GM12801 (cell line): ENCODE measurements at regions not wholly inside any gene's neighbourhood (a gene's known extent, or its start where the extent isn't known, plus 50 kb on each side); places are given as distances from the start of the nearest gene placed in this dataset.

Source experiments
- TF ChIP-seq, protein P1 (sequence below): IDR thresholded peaks from one replicate; pipeline ENCODE4 v1.5.1; 2011; ENCODE audit warnings: control low read depth; ENCODE audit not compliant: insufficient read length; ENCODE audit errors: extremely low read depth

DNA sequence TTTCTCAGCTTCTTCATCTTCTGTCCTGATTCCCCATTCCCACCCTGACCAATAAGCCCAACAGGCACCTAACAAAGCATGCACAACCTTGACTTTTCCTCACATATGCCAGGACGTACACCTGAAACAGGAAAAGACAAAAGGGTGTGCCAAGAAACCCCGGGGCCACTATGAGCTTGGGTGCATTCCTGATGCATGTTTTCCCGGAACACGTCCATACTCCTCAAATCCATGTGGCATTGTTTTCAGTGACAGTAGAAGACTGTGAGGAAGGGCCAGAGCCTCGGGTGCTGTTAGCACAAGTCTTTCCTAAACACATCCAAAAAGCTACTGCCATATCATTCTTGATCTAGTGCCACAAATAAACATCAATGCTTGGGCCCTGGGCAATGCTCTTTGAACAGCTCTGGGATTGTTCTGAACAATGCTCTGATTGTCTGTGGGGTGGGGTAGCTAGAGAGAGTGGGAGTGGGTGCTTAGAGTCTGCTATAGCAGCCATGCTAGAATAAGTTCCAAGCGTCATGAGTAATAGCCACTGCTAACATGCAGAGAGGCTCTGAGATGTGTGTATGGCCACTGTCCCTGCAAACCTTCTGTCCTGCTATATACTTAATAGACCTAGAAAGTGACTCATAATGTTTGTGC is 181.7 kb upstream of the CRIM1 start:
- TF ChIP-seq, protein P1, sequence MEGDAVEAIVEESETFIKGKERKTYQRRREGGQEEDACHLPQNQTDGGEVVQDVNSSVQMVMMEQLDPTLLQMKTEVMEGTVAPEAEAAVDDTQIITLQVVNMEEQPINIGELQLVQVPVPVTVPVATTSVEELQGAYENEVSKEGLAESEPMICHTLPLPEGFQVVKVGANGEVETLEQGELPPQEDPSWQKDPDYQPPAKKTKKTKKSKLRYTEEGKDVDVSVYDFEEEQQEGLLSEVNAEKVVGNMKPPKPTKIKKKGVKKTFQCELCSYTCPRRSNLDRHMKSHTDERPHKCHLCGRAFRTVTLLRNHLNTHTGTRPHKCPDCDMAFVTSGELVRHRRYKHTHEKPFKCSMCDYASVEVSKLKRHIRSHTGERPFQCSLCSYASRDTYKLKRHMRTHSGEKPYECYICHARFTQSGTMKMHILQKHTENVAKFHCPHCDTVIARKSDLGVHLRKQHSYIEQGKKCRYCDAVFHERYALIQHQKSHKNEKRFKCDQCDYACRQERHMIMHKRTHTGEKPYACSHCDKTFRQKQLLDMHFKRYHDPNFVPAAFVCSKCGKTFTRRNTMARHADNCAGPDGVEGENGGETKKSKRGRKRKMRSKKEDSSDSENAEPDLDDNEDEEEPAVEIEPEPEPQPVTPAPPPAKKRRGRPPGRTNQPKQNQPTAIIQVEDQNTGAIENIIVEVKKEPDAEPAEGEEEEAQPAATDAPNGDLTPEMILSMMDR: no peak

DNA sequence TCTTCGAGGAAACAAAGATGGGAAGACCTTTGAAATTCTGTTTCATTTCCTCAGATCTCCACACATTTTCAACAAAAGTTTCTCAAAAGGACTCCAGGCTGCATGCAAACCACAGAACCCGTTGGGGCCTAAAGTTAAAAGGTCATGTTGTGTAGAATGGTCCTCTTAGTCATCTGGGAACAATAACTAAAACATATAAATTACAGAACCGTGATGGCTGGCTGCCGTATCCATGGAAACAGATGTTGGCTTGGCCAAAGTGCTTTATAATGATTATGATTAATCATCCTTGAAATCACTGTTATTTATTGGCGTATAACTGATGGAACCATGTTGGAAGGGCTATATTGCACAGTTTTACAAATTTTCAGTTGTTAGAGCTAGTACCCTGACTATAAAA is 182.8 kb upstream of the CRIM1 start:
- TF ChIP-seq, protein P1: no peak

DNA sequence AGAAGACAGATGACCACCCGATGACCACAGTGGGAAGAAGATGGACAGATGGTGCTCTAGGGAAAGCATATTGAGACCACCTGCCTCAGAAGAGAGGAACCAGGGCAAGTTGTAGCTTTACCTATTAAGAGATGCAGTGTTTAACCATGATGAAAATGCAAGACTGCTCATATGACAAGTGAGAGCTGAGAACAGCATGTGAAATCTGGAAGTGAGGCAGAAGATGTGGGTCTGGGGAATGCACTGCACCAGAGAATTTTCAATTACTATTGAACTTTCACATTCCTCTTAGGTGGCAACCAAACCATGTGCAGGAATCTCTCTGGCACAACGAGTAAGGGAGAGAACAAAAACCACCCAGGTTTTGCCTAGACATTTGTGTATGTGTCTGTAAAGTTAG is 184.8 kb upstream of the CRIM1 start:
- TF ChIP-seq, protein P1: no peak

DNA sequence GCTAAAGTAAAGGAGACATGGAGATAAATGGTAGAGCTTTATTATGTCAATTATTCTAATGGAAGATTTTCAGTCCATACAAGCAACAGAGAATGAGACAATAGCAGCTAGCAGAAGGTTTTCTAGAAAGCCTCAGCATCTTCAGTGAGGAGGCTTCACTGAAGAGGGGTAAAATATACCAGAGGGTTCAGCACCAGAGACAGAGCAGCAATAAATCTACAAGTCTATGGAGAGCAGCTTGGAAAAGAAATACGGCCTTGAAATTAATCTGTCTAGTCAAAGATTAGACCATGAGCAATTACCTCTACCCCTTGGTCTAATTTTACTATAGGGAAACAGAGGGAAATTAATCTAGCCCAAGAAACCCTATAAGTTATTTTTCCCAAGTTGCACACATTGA is 185.7 kb upstream of the CRIM1 start:
- TF ChIP-seq, protein P1: no peak

DNA sequence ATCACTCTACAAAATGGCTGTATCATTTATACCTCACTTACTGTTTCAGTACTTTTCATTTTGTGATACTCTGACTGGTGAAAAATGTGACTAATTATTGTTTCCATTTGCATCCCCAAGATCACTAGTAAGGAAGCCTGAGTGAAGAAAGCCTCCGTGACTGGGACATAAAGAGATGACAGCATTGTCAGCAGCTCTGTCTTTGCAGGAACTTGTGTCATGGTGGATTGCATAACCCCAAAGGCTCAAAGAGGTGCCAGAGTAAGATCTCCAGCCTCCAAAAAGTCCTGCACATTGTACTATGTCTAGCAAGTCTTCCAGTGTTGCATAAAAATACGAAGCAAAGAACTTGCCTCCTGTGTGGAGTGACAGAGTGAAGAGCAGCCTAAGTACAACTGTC is 187.5 kb upstream of the CRIM1 start:
- TF ChIP-seq, protein P1: no peak

DNA sequence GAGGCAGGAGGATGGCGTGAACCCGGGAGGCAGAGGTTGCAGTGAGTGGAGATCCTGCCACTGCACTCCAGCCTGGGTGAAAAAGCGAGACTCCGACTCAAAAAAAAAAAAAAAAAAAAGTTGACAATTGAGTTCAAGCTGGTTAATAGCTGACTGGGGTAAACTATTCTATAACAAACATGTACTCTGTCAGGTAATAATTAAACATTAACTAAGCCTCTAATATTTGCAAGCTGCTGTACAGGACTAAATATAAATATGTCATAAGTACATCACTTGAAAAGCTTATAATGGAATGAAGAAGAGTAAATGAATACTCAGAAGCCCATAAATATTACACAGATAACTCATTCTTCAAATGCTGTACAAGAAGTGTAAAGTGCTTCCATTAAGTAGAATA is 190.4 kb upstream of the CRIM1 start:
- TF ChIP-seq, protein P1: no peak

DNA sequence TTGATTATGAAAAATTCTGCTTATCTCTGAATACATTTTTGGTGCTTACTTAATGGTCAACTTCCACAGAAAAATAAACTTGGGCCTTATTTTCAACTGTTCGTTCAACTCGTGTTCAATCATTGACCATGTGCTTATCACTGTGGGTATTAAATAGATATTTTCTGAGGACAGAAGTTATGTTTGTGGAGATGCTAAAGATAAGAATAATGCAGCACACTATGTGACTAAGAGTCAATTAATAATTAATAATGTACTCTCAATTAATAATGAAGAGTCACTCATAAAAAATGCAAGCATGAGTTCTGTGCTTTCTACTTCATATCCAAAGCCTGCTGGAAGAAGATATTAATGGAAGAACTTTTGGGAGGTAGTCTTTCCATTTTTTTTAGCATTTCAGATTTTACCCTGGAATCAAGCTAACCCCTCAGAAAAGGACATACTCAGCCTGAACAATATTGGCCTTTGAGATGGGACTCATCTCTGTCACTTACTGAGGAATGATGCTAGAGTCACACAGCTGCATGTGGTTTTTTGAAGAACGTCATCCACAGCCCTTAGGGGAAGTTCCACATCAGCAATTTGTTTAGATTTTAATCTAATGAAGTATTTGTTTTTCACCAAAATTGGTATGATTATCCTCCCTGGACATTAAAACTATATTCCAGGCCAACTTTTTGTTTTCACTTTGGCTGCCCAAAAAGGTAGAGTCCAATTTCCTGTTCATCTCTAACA is 191.9 kb upstream of the CRIM1 start:
- TF ChIP-seq, protein P1: no peak
